ENCODE measurements at regions not wholly inside any gene's neighbourhood (a gene's known extent, or its start where the extent isn't known, plus 50 kb on each side); places are given as distances from the start of the nearest gene placed in this dataset.
A peak's percentile ranks its signal among the peaks of the same experiment; 100 is the strongest.
"Not testable (repeated sequence)": the region's sequence is repeated elsewhere in the genome, so short reads cannot be mapped to it uniquely, and the experiment has no call there.

GRCh38 chr12:46608431-46609272, 217.1 kb downstream of the SLC38A4 start:
- H3K27ac ChIP-seq, result peak overlapping the region; percentile 67 to 73
- DNase-seq (ENCODE audit: low spot score), result no peak
- no peak overlapping the region for H3K4me3 ChIP-seq
- no peak for TF ChIP-seq CTCF (IDR thresholded peaks at IDR 0.05)

- TF ChIP-seq CTCF (IDR thresholded peaks at IDR 0.05), result no peak
- H3K27ac ChIP-seq, result no peak overlapping the region
- no peak for DNase-seq (ENCODE audit: low spot score)
- H3K4me3 ChIP-seq, result no peak overlapping the region
These were observed 221.1 kb downstream of the SLC38A4 start for GRCh38 chr12:46604684-46605083.

- no peak for DNase-seq (ENCODE audit: low spot score)
- no peak for TF ChIP-seq CTCF (IDR thresholded peaks at IDR 0.05)
- no peak overlapping the region for H3K4me3 ChIP-seq
- H3K27ac ChIP-seq, result no peak overlapping the region
These were observed 221.9 kb downstream of the SLC38A4 start for GRCh38 chr12:46603776-46604456.

- no peak for DNase-seq (ENCODE audit: low spot score)
- no peak for TF ChIP-seq CTCF (IDR thresholded peaks at IDR 0.05)
- Histone ChIP-seq H3K4me3 (no peak overlapping the region), H3K27ac (no peak overlapping the region)
These were observed 223.3 kb downstream of the SLC38A4 start for GRCh38 chr12:46602474-46602873.

GRCh38 chr12:46590991-46591703, 218.6 kb upstream of the SLC38A2 start:
- DNase-seq (ENCODE audit: low spot score), result no peak
- no peak for TF ChIP-seq CTCF (IDR thresholded peaks at IDR 0.05)
- Histone ChIP-seq H3K4me3 (no peak overlapping the region), H3K27ac (no peak overlapping the region)

GRCh38 chr12:46585854-46586621, 213.5 kb upstream of the SLC38A2 start:
- Histone ChIP-seq H3K27ac (no peak overlapping the region), H3K4me3 (no peak overlapping the region)
- no peak for TF ChIP-seq CTCF (IDR thresholded peaks at IDR 0.05)
- no peak for DNase-seq (ENCODE audit: low spot score)

- DNase-seq (ENCODE audit: low spot score); H3K4me3 ChIP-seq; H3K27ac ChIP-seq: not testable (repeated sequence)
These were observed 211.5 kb upstream of the SLC38A2 start for GRCh38 chr12:46584098-46584497.

- H3K4me3 ChIP-seq; DNase-seq (ENCODE audit: low spot score); H3K27ac ChIP-seq: not testable (repeated sequence)
These were observed 209.4 kb upstream of the SLC38A2 start for GRCh38 chr12:46581990-46582389.

Data from coronary artery (tissue), 2 donors.